NCI-H2227 (cell line): ENCODE measurements at regions not wholly inside any gene's neighbourhood (a gene's known extent, or its start where the extent isn't known, plus 50 kb on each side); places are given as distances from the start of the nearest gene placed in this dataset.

ENCODE experiments used
- DNase-seq: peaks from one replicate; lab custom pipeline; 2025; ENCODE audit not compliant: unreplicated experiment; lab: John Stamatoyannopoulos, UW

GRCh38 chr15:38671675-38672254 lies 107.2 kb upstream of the RASGRP1 start:
- DNase-seq, result no peak

DNA sequence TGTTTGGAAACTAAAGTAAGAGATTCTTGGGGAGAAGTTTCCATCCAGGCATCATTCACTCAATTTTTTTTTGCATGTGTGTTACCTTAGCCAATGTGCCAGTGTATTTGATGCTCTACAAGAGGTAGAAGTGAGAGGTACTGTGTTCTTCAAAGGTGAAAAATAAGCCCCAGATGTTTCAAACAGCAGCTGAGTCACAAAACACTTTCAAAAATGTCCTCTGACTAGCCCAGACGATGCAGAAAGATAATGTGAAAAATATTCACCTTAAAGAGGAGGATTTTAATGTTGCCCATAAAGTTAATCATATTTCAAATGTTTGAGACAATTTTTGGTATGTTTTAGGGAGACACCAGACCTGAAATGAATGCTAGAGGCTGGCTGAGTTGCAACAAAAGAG lies 107.7 kb upstream of the RASGRP1 start:
- DNase-seq, result no peak

DNA sequence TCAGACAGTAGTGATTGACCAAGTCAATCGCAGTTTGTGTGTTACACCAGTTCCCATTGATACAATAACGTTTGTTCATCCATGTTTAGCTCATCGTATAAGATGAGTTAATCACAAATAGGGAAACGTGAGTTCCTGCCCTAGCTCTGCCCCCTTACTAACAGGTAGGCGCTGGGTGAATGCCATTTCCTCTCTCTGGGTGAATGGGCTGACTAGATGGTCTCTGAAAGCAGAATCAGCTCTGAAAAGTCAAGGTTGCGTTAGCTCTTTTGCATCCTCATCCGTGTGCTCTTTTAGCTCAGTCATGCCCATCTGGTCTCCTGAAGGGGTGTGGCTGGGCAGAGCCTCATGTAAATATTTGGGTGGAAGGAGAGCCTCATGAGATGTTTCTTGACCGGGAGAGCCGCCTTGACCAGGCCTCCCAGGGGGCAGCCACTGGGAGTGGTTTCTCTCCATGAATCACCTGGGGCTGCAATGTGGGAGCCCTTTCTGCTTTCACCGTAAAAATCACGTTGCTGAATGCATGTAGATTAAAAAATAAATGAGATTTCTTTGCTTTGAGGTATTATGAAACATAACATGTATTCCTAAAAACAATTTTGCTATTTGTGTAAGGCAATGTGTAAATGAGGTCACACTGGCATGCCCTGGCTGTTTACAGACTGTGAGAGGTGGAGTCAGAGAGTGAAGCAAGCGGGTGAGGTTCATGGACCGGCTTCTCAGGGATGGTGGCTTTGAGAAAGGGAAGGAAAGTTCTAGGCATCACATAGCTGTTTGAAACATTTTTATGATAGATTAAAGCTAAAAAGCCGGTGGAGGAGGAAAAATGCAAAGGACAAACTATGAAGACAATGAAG lies 108.4 kb upstream of the RASGRP1 start:
- DNase-seq, result no peak

DNA sequence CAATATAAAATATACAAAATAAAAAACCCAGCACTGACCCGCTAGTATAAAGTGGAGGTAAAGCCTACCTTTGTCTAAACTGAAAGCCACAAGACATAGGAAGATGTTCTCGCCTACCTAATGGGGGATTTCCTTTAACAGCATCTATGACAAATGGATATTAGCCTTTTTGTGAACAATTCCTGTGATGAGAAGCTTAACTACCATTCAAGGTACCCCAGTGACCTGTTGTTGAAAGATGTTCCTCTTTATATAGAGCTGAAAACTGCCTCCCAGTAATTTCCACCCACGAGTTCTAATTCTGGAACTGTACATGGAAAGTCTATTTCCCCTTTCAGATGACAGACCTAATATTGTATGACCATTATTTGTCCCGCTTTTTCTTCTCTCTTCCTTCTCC lies 109.8 kb upstream of the RASGRP1 start:
- DNase-seq, result no peak

DNA sequence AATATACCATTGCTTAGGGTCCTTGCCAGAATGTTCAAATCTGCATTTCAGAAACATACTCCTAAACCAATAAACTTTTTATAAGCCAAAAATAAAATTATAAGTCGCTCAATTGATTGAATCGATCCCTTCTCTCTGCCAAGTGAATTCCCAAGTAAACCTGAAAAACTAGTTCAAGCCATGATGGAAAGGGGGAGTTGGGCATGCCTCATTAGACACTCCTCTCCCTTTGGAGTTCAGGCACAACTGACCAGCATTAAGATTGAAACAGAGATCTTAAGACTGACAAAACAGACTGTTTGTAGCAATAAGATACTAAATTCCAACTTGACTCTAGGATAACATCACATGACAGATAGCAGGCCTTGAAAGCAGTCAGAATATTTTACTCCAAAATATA lies 113.7 kb upstream of the RASGRP1 start:
- DNase-seq, result no peak

GRCh38 chr15:38680775-38681174 lies 116.2 kb upstream of the RASGRP1 start:
- no peak for DNase-seq

- no peak for DNase-seq
Measured at GRCh38 chr15:38682363-38682762, 117.7 kb upstream of the RASGRP1 start.

DNA sequence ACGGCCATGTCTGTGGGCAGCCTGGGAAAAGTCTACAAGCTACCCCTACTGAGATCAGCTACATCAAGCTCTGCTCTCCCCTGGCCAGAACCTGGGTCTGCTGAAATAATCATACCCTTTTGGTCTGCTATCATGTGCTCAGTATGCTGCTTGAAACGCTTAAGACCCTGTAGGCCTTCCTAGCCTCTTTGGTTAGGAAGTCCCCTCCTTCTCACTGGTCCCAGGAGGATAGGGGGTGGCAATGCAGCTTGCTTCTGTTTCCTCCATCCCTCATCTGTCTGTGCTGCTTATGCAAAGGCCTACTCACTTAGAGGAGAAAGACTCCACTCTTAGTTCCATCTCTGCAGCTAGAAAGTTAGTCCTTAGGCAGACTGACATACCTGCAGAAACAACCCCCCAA lies 118.2 kb upstream of the RASGRP1 start:
- no peak for DNase-seq

- peak; percentile 46 for DNase-seq
Measured at GRCh38 chr15:38683382-38684242, 119.0 kb upstream of the RASGRP1 start.

DNA sequence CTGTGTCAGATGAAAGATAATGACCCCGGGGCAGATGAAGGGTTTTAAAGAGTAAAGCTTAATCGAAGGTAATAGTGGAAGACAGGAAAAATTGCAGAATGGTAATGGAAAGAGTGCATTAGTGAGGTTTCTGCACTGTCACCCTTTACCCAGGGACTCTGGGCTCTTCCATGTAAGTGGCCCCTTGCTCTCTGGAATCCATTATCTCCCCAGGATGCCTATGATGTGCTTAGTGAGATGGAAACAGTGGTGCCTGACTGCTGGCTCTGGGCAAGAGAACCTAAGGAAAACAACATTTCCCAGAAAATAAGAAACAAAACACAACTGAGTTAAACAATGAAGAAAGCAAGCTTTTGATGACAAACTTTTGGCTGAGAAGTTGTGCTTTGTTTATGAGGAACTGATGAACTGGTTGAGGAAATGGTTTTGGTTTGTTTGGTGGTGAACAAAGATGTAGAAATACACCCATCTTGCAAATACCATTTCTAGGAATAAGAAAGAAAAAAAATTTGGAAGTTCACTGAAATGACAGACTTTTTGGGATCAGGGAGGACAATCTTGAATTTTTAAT lies 119.9 kb upstream of the RASGRP1 start:
- peak; percentile 74 for DNase-seq

GRCh38 chr15:38685686-38686339 lies 121.2 kb upstream of the RASGRP1 start:
- no peak for DNase-seq

- no peak for DNase-seq
Measured at GRCh38 chr15:38687340-38687739, 122.7 kb upstream of the RASGRP1 start.

DNA sequence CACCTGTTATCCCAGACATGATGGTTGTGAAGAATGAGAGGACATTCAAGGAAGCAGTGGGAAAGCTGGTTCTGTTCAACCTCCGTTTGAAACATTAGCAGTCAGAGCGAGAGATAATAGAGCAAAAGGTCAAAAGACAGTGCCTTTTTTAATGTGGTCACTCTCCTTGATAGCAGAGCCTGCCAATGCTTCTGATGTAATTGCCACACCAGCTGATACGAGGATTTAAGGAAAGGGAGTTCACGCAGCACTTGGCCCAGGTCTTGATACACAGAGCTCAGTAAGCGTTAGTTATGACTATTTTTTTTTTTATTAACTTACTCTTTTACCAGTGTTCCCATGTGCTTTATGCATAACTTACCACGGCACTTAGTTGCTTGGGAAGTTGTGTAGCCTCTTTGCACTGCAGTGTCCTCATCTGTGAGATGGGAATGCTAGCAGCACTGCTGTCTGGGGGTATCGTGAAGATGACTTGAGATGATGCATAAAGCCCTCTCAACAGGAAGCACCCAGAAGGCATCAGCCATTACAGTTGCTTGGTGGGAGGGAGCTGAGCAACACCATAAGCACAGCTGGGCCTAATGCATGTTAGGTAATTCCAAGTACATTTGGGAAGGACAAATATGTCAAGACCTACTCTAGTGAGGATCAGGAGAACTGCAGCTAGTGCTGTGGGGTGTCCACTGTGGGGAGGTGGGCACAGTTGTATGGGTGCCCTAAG lies 123.3 kb upstream of the RASGRP1 start:
- DNase-seq, result no peak

- no peak for DNase-seq
Measured at GRCh38 chr15:38688761-38689160, 124.1 kb upstream of the RASGRP1 start.

DNA sequence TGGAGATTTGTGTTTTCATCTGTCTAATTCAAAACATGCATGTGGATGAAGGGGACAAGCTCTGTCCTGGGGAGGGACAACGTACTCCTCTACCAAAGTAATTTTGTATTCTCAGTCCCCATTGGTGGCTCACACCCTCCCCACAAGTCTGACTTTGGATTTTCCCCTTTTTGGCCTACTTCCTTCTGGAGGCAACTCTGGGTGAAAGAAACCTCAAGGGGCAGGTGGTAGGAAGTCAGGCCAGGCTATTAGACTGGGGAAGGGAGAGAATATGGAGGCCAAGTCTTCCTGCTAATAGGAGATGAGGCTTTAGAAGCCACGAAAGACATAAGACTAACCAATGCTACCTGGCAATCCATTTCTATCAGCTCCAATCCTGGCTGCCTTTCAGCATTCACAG lies 124.9 kb upstream of the RASGRP1 start:
- no peak for DNase-seq

GRCh38 chr15:38690216-38690615 lies 125.6 kb upstream of the RASGRP1 start:
- DNase-seq, result no peak

- DNase-seq, result peak; percentile 86
Measured at GRCh38 chr15:38690719-38691332, 126.2 kb upstream of the RASGRP1 start.

DNA sequence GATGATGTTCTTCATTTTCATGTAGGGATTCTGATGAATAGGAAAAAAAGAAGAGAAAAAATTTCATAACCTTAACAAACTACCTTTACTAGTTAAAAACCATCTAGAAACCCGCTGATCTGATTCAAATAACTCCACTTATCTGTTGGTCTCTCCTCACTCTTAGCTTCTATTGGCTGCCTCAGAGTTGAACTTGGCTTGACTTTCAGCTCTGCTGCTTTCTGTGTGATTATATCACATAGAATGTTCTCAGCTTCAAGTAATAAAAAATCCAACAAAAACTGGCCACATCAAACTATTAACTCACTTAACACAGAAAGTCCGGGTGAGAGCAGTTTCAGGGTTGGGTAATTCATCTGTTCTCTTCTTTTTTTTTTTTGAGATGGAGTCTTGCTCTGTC lies 126.8 kb upstream of the RASGRP1 start:
- DNase-seq, result no peak

- DNase-seq, result no peak
Measured at GRCh38 chr15:38691965-38692788, 127.6 kb upstream of the RASGRP1 start.
